ENCODE measurements at regions not wholly inside any gene's neighbourhood (a gene's known extent, or its start where the extent isn't known, plus 50 kb on each side); places are given as distances from the start of the nearest gene placed in this dataset.
"Not testable (repeated sequence)": the region's sequence is repeated elsewhere in the genome, so short reads cannot be mapped to it uniquely, and the experiment has no call there.

GRCh38 chr10:90064295-90064694 lies 362.9 kb downstream of the KIF20B start:
- TF ChIP-seq, protein P1, sequence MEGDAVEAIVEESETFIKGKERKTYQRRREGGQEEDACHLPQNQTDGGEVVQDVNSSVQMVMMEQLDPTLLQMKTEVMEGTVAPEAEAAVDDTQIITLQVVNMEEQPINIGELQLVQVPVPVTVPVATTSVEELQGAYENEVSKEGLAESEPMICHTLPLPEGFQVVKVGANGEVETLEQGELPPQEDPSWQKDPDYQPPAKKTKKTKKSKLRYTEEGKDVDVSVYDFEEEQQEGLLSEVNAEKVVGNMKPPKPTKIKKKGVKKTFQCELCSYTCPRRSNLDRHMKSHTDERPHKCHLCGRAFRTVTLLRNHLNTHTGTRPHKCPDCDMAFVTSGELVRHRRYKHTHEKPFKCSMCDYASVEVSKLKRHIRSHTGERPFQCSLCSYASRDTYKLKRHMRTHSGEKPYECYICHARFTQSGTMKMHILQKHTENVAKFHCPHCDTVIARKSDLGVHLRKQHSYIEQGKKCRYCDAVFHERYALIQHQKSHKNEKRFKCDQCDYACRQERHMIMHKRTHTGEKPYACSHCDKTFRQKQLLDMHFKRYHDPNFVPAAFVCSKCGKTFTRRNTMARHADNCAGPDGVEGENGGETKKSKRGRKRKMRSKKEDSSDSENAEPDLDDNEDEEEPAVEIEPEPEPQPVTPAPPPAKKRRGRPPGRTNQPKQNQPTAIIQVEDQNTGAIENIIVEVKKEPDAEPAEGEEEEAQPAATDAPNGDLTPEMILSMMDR (conservative IDR thresholded peaks at IDR 0.05), result no peak
- H3K27me3 Mint-ChIP-seq, result peaks cover under 1% of the 10 kb centered on the region
- DNase-seq (ENCODE audit: extremely low spot score, unreplicated experiment), result no peak
- no peaks in the 10 kb centered on the region for H3K4me1 Mint-ChIP-seq (ENCODE audit: unreplicated experiment)
- no peaks in the 10 kb centered on the region for H3K36me3 Mint-ChIP-seq
- no peak overlapping the region for H3K27ac Mint-ChIP-seq
- H3K9me3 Mint-ChIP-seq, result no peaks in the 10 kb centered on the region
- H3K4me3 Mint-ChIP-seq, result no peak overlapping the region

DNA sequence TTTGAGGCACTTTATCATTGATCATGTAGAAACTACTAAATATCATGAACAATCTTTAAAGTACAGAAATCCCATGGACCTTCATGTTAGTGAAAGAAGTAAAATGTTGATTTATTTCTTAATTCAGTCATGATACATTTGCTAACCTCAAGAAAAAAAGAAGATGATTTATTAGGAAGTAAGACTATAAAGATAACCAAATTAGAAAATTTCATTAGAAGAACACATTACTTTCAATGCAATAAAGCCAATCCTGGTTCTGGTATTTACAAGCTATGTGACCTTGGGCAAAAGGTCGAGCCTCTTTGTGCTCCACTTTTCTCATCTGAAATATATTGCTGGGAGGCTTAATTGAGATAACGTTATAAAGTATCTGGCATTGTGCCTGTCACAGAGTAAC lies 365.0 kb downstream of the KIF20B start:
- Mint-ChIP-seq H3K4me3 (no peak overlapping the region), H3K27ac (no peak overlapping the region)
- TF ChIP-seq, protein P1 (conservative IDR thresholded peaks at IDR 0.05), result no peak

DNA sequence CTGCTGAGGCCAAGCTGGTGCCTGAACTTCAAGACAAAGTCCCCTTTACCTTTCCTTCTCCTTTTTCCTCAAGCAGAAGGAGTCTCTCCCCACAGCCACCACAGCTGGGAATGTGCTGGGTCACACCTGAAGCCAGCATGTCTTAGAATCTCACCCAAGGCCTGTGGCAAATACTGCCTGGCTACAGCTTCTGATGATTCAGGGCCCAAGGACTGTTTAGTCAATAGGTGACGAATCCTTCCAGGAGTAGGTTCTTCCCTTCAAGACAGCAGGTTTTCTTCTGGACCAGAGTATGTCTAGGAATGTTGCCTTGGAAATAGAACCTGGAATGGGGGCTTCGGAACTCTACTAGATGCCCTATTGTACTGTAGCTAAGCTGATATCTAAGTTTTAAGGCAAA lies 374.6 kb downstream of the KIF20B start:
- H3K4me1 Mint-ChIP-seq (ENCODE audit: unreplicated experiment), result no peaks in the 10 kb centered on the region
- no peak overlapping the region for H3K4me3 Mint-ChIP-seq
- no peaks in the 10 kb centered on the region for H3K27me3 Mint-ChIP-seq
- no peak for DNase-seq (ENCODE audit: extremely low spot score, unreplicated experiment)
- H3K27ac Mint-ChIP-seq, result no peak overlapping the region
- TF ChIP-seq, protein P1 (conservative IDR thresholded peaks at IDR 0.05), result no peak
- no peaks in the 10 kb centered on the region for H3K36me3 Mint-ChIP-seq
- H3K9me3 Mint-ChIP-seq, result peaks cover 6% of the 10 kb centered on the region

More for the DNA sequence above, 365.0 kb downstream of the KIF20B start:
- no peak for DNase-seq (ENCODE audit: extremely low spot score, unreplicated experiment)
- Mint-ChIP-seq H3K36me3 (no peaks in the 10 kb centered on the region), H3K9me3 (no peaks in the 10 kb centered on the region), H3K4me1 (ENCODE audit: unreplicated experiment) (no peaks in the 10 kb centered on the region), H3K27me3 (no peaks in the 10 kb centered on the region)

DNA sequence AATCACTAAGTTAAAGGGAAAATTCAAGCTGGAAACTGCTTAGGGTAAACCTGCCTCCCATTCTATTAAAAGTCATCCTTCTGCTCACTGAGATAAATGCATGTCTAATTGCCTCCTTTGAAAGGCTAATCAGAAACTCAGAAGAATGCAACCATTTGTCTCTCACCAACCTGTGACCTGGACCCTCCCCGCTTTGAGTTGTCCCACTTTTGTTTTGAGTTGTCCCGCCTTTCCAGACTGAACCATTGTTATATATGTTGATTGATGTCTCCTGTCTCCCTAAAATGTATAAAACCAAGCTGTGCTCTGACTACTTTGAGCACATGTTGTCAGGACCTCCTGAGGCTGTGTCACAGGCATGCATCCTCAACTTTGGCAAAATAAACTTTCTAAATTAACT lies 378.4 kb downstream of the KIF20B start:
- H3K9me3 Mint-ChIP-seq, result no peaks in the 10 kb centered on the region
- H3K27me3 Mint-ChIP-seq, result no peaks in the 10 kb centered on the region
- H3K27ac Mint-ChIP-seq, result no peak overlapping the region
- TF ChIP-seq, protein P1 (conservative IDR thresholded peaks at IDR 0.05), result no peak
- no peak for DNase-seq (ENCODE audit: extremely low spot score, unreplicated experiment)
- H3K4me1 Mint-ChIP-seq (ENCODE audit: unreplicated experiment), result no peaks in the 10 kb centered on the region
- H3K4me3 Mint-ChIP-seq, result no peak overlapping the region
- no peaks in the 10 kb centered on the region for H3K36me3 Mint-ChIP-seq

GRCh38 chr10:90086606-90087190 lies 385.3 kb downstream of the KIF20B start:
- H3K4me3 Mint-ChIP-seq; H3K36me3 Mint-ChIP-seq; H3K27ac Mint-ChIP-seq; DNase-seq (ENCODE audit: extremely low spot score, unreplicated experiment); H3K4me1 Mint-ChIP-seq (ENCODE audit: unreplicated experiment); H3K27me3 Mint-ChIP-seq; H3K9me3 Mint-ChIP-seq: not testable (repeated sequence)

- Mint-ChIP-seq H3K9me3 (no peaks in the 10 kb centered on the region), H3K36me3 (no peaks in the 10 kb centered on the region), H3K4me1 (ENCODE audit: unreplicated experiment) (no peaks in the 10 kb centered on the region), H3K27ac (no peak overlapping the region), H3K27me3 (no peaks in the 10 kb centered on the region), H3K4me3 (no peak overlapping the region)
- no peak for DNase-seq (ENCODE audit: extremely low spot score, unreplicated experiment)
- TF ChIP-seq, protein P1 (conservative IDR thresholded peaks at IDR 0.05), result no peak
Measured at GRCh38 chr10:90087197-90088023, 386.0 kb downstream of the KIF20B start.

All from type B pancreatic cell (in vitro differentiated cells).